H9 (cell line): ENCODE measurements at regions not wholly inside any gene's neighbourhood (a gene's known extent, or its start where the extent isn't known, plus 50 kb on each side); places are given as distances from the start of the nearest gene placed in this dataset.

Source experiments
- DNase-seq: peaks from one replicate; pipeline ENCODE4 v3.0.0-alpha.2; 2017
- H2AFZ ChIP-seq: one replicate; pipeline ENCODE4 v1.6.1; 2013; ENCODE audit warnings: mild to moderate bottlenecking, low read length, control low read depth, moderate library complexity
- H2AK5ac ChIP-seq: 2 replicates; pipeline ENCODE4 v1.6.1; 2013; ENCODE audit warnings: low read length, control low read depth, mixed read lengths; ENCODE audit not compliant: insufficient read length
- H2BK120ac ChIP-seq: one replicate; pipeline ENCODE4 v1.6.1; 2013; ENCODE audit warnings: low read depth, mild to moderate bottlenecking, low read length, control low read depth, inconsistent platforms; ENCODE audit not compliant: poor library complexity, severe bottlenecking
- H2BK12ac ChIP-seq: 2 replicates; pipeline ENCODE4 v1.6.1; 2013; ENCODE audit warnings: low read length, control low read depth, mixed read lengths, low read depth; ENCODE audit not compliant: insufficient read length
- H2BK15ac ChIP-seq: 2 replicates; pipeline ENCODE4 v1.6.1; 2013; ENCODE audit warnings: low read depth, low read length, control low read depth
- H2BK20ac ChIP-seq: one replicate; pipeline ENCODE4 v1.6.1; 2013; ENCODE audit warnings: low read depth, mild to moderate bottlenecking, low read length, control low read depth, inconsistent platforms; ENCODE audit not compliant: poor library complexity, severe bottlenecking
- H2BK5ac ChIP-seq: 2 replicates; pipeline ENCODE4 v1.6.1; 2013; ENCODE audit warnings: low read length, control low read depth, mixed read lengths; ENCODE audit not compliant: insufficient read length
- H3K14ac ChIP-seq: 2 replicates; pipeline ENCODE4 v1.6.1; 2013; ENCODE audit warnings: low read length, control low read depth; ENCODE audit not compliant: insufficient read depth
- H3K18ac ChIP-seq: 2 replicates; pipeline ENCODE4 v1.6.1; 2013; ENCODE audit warnings: low read depth, mild to moderate bottlenecking, mixed read lengths, low read length, control low read depth; ENCODE audit not compliant: insufficient read length
- H3K23ac ChIP-seq: 2 replicates; pipeline ENCODE4 v1.6.1; 2013; ENCODE audit warnings: low read length, control low read depth, mixed read lengths, low read depth; ENCODE audit not compliant: insufficient read length
- H3K23me2 ChIP-seq: 2 replicates; pipeline ENCODE4 v1.6.1; 2013; ENCODE audit warnings: low read depth, mild to moderate bottlenecking, mixed read lengths, low read length, control low read depth; ENCODE audit not compliant: insufficient read length, poor library complexity, severe bottlenecking
- H3K27ac ChIP-seq: 2 replicates; pipeline ENCODE4 v1.5.1; 2013; ENCODE audit warnings: low read length, control low read depth, mixed read lengths, low read depth; ENCODE audit not compliant: insufficient read length
- H3K27me3 ChIP-seq: 2 replicates; pipeline ENCODE4 v1.6.1; 2013; ENCODE audit warnings: low read length, control low read depth, inconsistent platforms; ENCODE audit not compliant: insufficient read depth
- H3K4ac ChIP-seq: 2 replicates; pipeline ENCODE4 v1.6.1; 2013; ENCODE audit warnings: low read depth, mild to moderate bottlenecking, control low read depth, inconsistent platforms, low read length, moderate library complexity
- H3K4me1 ChIP-seq: 2 replicates; pipeline ENCODE4 v1.6.1; 2013; ENCODE audit warnings: low read length, control low read depth, inconsistent platforms; ENCODE audit not compliant: insufficient read depth
- H3K4me2 ChIP-seq: 2 replicates; pipeline ENCODE4 v1.6.1; 2013; ENCODE audit warnings: low read length, control low read depth, mixed read lengths; ENCODE audit not compliant: insufficient read length, insufficient read depth
- H3K56ac ChIP-seq: 2 replicates; pipeline ENCODE4 v1.6.1; 2013; ENCODE audit warnings: low read depth, mild to moderate bottlenecking, mixed read lengths, low read length, control low read depth; ENCODE audit not compliant: insufficient read length
- H3K79me1 ChIP-seq: 2 replicates; pipeline ENCODE4 v1.6.1; 2013; ENCODE audit warnings: low read depth, mild to moderate bottlenecking, moderate library complexity, low read length, control low read depth, inconsistent platforms; ENCODE audit not compliant: insufficient read depth, poor library complexity, severe bottlenecking
- H3K79me2 ChIP-seq: 2 replicates; pipeline ENCODE4 v1.6.1; 2013; ENCODE audit warnings: low read length, control low read depth, inconsistent platforms; ENCODE audit not compliant: insufficient read depth
- H3K9ac ChIP-seq: 2 replicates; pipeline ENCODE4 v1.6.1; 2013; ENCODE audit warnings: low read length, control low read depth, mixed read lengths; ENCODE audit not compliant: insufficient read length; ENCODE audit errors: extremely low read depth
- H3K9me3 ChIP-seq: one replicate; pipeline ENCODE4 v1.6.1; 2013; ENCODE audit warnings: low read depth, low read length, inconsistent platforms; ENCODE audit not compliant: control insufficient read depth
- H3T11ph ChIP-seq: one replicate; pipeline ENCODE4 v1.6.1; 2013; ENCODE audit warnings: mild to moderate bottlenecking, low read length, control low read depth, inconsistent platforms
- H4K20me1 ChIP-seq: one replicate; pipeline ENCODE4 v1.6.1; 2013; ENCODE audit not compliant: control insufficient read depth, insufficient read length, insufficient read depth
- H4K5ac ChIP-seq: 2 replicates; pipeline ENCODE4 v1.6.1; 2013; ENCODE audit warnings: low read depth, mild to moderate bottlenecking, mixed read lengths, low read length, control low read depth; ENCODE audit not compliant: insufficient read length
- H4K8ac ChIP-seq: replicated peaks from 2 replicates; pipeline ENCODE4 v1.6.1; 2013; ENCODE audit warnings: low read length, control low read depth, mixed read lengths, low read depth; ENCODE audit not compliant: insufficient read length
- H4K91ac ChIP-seq: 2 replicates; pipeline ENCODE4 v1.6.1; 2013; ENCODE audit warnings: low read depth, mild to moderate bottlenecking, moderate library complexity, mixed read lengths, low read length, control low read depth; ENCODE audit not compliant: insufficient read length
- H3K27ac Mint-ChIP-seq, 3 experiments: 2 replicates in 2 of 3; 3 replicates in 1 of 3; pipeline ENCODE4 v1.8.0; 2020 to 2021; ENCODE audit warnings: mixed read lengths in 3 of 3, mild to moderate bottlenecking in 1 of 3, moderate library complexity in 1 of 3
- H3K27me3 Mint-ChIP-seq: 2 replicates; pipeline ENCODE4 v1.8.0; 2021; ENCODE audit warnings: low read depth, mild to moderate bottlenecking, moderate library complexity, mixed read lengths
- H3K36me3 Mint-ChIP-seq, 3 experiments: 2 replicates in 2 of 3; 3 replicates in 1 of 3; pipeline ENCODE4 v1.8.0; 2020 to 2021; ENCODE audit warnings: low read depth in 3 of 3, mixed read lengths in 3 of 3; ENCODE audit not compliant: insufficient read depth in 1 of 3
- H3K4me1 Mint-ChIP-seq, 2 experiments: 2 replicates each; pipeline ENCODE4 v1.8.0; 2020; ENCODE audit warnings: mixed read lengths in 2 of 2
- H3K4me3 Mint-ChIP-seq, 2 experiments: 2 replicates in 1 of 2; 3 replicates in 1 of 2; pipeline ENCODE4 v1.8.0; 2020 to 2021; ENCODE audit warnings: mild to moderate bottlenecking in 2 of 2, mixed read lengths in 2 of 2, moderate library complexity in 1 of 2
- H3K9me3 Mint-ChIP-seq, 2 experiments: 2 replicates in 1 of 2; 3 replicates in 1 of 2; pipeline ENCODE4 v1.8.0; 2020; ENCODE audit warnings: mild to moderate bottlenecking in 2 of 2, mixed read lengths in 2 of 2, moderate library complexity in 1 of 2
- WGBS: extraction: QIAGEN DNeasy Blood & Tissue Kit; methylation state at CpG from one replicate; pipeline ENCODE4 v1.1.7; 2013; ENCODE audit warnings: missing lambda C conversion rate, low lambda C conversion rate, mixed read lengths; ENCODE audit not compliant: insufficient read length; ENCODE audit errors: extremely low coverage; 5-methylcytosine and 5-hydroxymethylcytosine counted together
- TF ChIP-seq, protein P1 (sequence below): fragments of 200-600 bp; sonication (generic); conservative IDR thresholded peaks from 3 replicates; pipeline ENCODE4 v1.8.0; 2021; ENCODE audit warnings: antibody characterized with exemption, mild to moderate bottlenecking

DNA sequence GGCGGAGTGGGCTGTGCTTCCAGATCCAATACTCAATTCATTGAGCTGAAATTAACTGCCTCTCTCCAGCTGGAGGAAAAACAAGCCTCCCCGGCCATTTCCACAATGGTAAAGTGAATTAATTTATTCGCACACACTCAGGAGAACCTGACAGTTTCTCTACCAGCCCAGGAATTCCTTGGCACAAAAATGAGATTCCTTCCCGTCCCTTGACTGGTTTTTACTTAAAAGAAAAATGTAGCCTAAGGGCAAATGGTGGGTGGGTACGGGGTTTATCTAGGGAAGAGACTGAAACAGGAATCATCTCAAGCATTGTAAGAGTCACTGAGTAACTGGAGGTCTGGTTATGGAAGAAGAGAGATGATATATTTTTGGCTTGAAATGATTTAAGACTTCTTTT, 102.7 kb downstream of the VCX3A start:
- H3K4ac ChIP-seq, result no peak overlapping the region
- no peak overlapping the region for H3K9ac ChIP-seq
- H3T11ph ChIP-seq, result no peak overlapping the region
- H2BK15ac ChIP-seq, result no peak overlapping the region
- H3K23me2 ChIP-seq, result no peaks in the 10 kb centered on the region
- no peak overlapping the region; a peak in 1 of 7 replicates for H3K27ac Mint-ChIP-seq
- no peak overlapping the region for H2AFZ ChIP-seq
- H3K27ac ChIP-seq, result no peak overlapping the region
- H2BK12ac ChIP-seq, result no peak overlapping the region
- no peak overlapping the region for H3K4me3 Mint-ChIP-seq
- no peak overlapping the region for H2BK5ac ChIP-seq
- H3K56ac ChIP-seq, result no peak overlapping the region
- no peaks in the 10 kb centered on the region for H3K79me1 ChIP-seq
- TF ChIP-seq, protein P1, sequence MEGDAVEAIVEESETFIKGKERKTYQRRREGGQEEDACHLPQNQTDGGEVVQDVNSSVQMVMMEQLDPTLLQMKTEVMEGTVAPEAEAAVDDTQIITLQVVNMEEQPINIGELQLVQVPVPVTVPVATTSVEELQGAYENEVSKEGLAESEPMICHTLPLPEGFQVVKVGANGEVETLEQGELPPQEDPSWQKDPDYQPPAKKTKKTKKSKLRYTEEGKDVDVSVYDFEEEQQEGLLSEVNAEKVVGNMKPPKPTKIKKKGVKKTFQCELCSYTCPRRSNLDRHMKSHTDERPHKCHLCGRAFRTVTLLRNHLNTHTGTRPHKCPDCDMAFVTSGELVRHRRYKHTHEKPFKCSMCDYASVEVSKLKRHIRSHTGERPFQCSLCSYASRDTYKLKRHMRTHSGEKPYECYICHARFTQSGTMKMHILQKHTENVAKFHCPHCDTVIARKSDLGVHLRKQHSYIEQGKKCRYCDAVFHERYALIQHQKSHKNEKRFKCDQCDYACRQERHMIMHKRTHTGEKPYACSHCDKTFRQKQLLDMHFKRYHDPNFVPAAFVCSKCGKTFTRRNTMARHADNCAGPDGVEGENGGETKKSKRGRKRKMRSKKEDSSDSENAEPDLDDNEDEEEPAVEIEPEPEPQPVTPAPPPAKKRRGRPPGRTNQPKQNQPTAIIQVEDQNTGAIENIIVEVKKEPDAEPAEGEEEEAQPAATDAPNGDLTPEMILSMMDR, result no peak
- no peaks in the 10 kb centered on the region for H3K9me3 Mint-ChIP-seq
- no peaks in the 10 kb centered on the region for H3K36me3 Mint-ChIP-seq
- no peaks in the 10 kb centered on the region for H3K27me3 ChIP-seq
- no peak for DNase-seq
- no peaks in the 10 kb centered on the region for H3K9me3 ChIP-seq
- H2AK5ac ChIP-seq, result no peak overlapping the region
- no peak overlapping the region for H2BK20ac ChIP-seq
- H4K20me1 ChIP-seq, result no peaks in the 10 kb centered on the region
- no peak overlapping the region for H4K91ac ChIP-seq
- H3K23ac ChIP-seq, result no peak overlapping the region
- no peak overlapping the region for H4K5ac ChIP-seq
- H3K27me3 Mint-ChIP-seq, result no peaks in the 10 kb centered on the region
- no peak overlapping the region for H2BK120ac ChIP-seq
- no peak overlapping the region for H3K4me2 ChIP-seq
- H3K4me1 ChIP-seq, result peaks cover 3% of the 10 kb centered on the region; the same call in 1 of the 2 replicates
- no peak overlapping the region for H3K14ac ChIP-seq
- H3K4me1 Mint-ChIP-seq, result peaks cover 14 to 20% of the 10 kb centered on the region in 2 experiments
- H3K79me2 ChIP-seq, result no peaks in the 10 kb centered on the region
- H3K18ac ChIP-seq, result no peak overlapping the region
- no CpG with 5 or more reads among the region's 5 CpGs for WGBS
- no peak overlapping the region for H4K8ac ChIP-seq
